PC-3 (cell line): ENCODE measurements at regions not wholly inside any gene's neighbourhood (a gene's known extent, or its start where the extent isn't known, plus 50 kb on each side); places are given as distances from the start of the nearest gene placed in this dataset.
"Not testable (repeated sequence)": the region's sequence is repeated elsewhere in the genome, so short reads cannot be mapped to it uniquely, and the experiment has no call there.

Source experiments
- ATAC-seq: fragments of 200-7000 bp; cut with Tn5 transposase; 2 replicates; pipeline ENCODE4 v1.9.1; 2020; ENCODE audit warnings: mild to moderate bottlenecking, moderate library complexity
- BruUV-seq: library from RNA; stranded (reverse); fragments of 400-500 nt; replicated peaks from 2 replicates; lab custom pipeline; 2021; lab: Mats Ljungman, UMichigan
- CTCF ChIA-PET: fragments of 300-600 bp; sonication (Branson Sonifier 250); formaldehyde crosslinking; loops from one replicate; lab custom pipeline; 2022; ENCODE audit warnings: antibody characterized with exemption; lab: Charles Lee
- POLR2A ChIA-PET: fragments of 300-600 bp; sonication (Branson Sonifier 250); formaldehyde crosslinking; loops from one replicate; lab custom pipeline; 2022; ENCODE audit warnings: antibody characterized with exemption; ENCODE audit not compliant: unreplicated experiment; lab: Charles Lee
- DNase-seq: peaks from one replicate; pipeline ENCODE4 v3.0.0-alpha.2; 2015
- H2AFZ ChIP-seq: fragments of 300-600 bp; sonication (generic); 2 replicates; pipeline ENCODE4 v1.6.0; 2016; ENCODE audit warnings: antibody characterized with exemption, low read length
- H3F3A ChIP-seq: fragments of 300-600 bp; sonication (generic); one replicate; pipeline ENCODE4 v1.6.0; 2017; ENCODE audit warnings: antibody characterized with exemption, low read length, control low read depth, mild to moderate bottlenecking; ENCODE audit not compliant: unreplicated experiment
- H3K27ac ChIP-seq: fragments of 300-600 bp; sonication (generic); 2 replicates; pipeline ENCODE4 v1.5.1; 2016; ENCODE audit warnings: mild to moderate bottlenecking, low read length
- H3K27me3 ChIP-seq: fragments of 300-600 bp; sonication (generic); 2 replicates; pipeline ENCODE4 v1.6.1; 2016; ENCODE audit warnings: low read length, mixed read lengths
- H3K36me3 ChIP-seq: fragments of 300-600 bp; sonication (generic); 2 replicates; pipeline ENCODE4 v1.6.1; 2016; ENCODE audit warnings: low read depth, mixed run types, low read length, mixed read lengths
- H3K4me1 ChIP-seq: fragments of 300-600 bp; sonication (generic); 2 replicates; pipeline ENCODE4 v1.5.1; 2016; ENCODE audit warnings: low read length; ENCODE audit not compliant: insufficient read depth
- H3K4me2 ChIP-seq: fragments of 300-600 bp; sonication (generic); 2 replicates; pipeline ENCODE4 v1.6.0; 2016; ENCODE audit warnings: low read length
- H3K4me3 ChIP-seq: fragments of 300-600 bp; sonication (generic); 2 replicates; pipeline ENCODE4 v1.5.1; 2016; ENCODE audit warnings: mild to moderate bottlenecking, low read length, mixed read lengths
- H3K79me2 ChIP-seq: fragments of 300-600 bp; sonication (generic); 2 replicates; pipeline ENCODE4 v1.6.1; 2017; ENCODE audit warnings: low read length, mixed read lengths
- H3K9ac ChIP-seq: fragments of 300-600 bp; sonication (generic); 2 replicates; pipeline ENCODE4 v1.6.0; 2016; ENCODE audit warnings: mild to moderate bottlenecking, low read length
- H3K9me2 ChIP-seq: fragments of 300-600 bp; sonication (generic); replicated peaks from 2 replicates; pipeline ENCODE4 v1.6.1; 2016; ENCODE audit warnings: mixed run types, low read length, mixed read lengths
- H3K9me3 ChIP-seq: fragments of 300-600 bp; sonication (generic); 2 replicates; pipeline ENCODE4 v1.6.1; 2016; ENCODE audit warnings: low read length, mixed read lengths
- H4K20me1 ChIP-seq: fragments of 300-600 bp; sonication (generic); 2 replicates; pipeline ENCODE4 v1.6.1; 2016; ENCODE audit warnings: low read length, mixed read lengths
- EZH2 ChIP-seq: fragments of 300-600 bp; sonication (generic); IDR thresholded peaks from one replicate; pipeline ENCODE4 v1.6.1; 2017; ENCODE audit warnings: antibody characterized with exemption, mild to moderate bottlenecking, low read length; ENCODE audit not compliant: unreplicated experiment
- EZH2phosphoT487 ChIP-seq: fragments of 300-600 bp; sonication (generic); IDR thresholded peaks from 2 replicates; pipeline ENCODE4 v1.6.1; 2018; ENCODE audit warnings: mild to moderate bottlenecking, antibody characterized with exemption, low read length, borderline replicate concordance
- intact Hi-C: fragments of 100-400 bp; cut with micrococcal nuclease; formaldehyde crosslinking; loops from 2 replicates; pipeline ENCODE4 v1.9.0; 2023
- TF ChIP-seq, protein P1 (sequence below): fragments of 300-600 bp; sonication (generic); conservative IDR thresholded peaks from 2 replicates; pipeline ENCODE4 v1.5.1; 2017; ENCODE audit warnings: antibody characterized with exemption, low read depth, mild to moderate bottlenecking, low read length

DNA sequence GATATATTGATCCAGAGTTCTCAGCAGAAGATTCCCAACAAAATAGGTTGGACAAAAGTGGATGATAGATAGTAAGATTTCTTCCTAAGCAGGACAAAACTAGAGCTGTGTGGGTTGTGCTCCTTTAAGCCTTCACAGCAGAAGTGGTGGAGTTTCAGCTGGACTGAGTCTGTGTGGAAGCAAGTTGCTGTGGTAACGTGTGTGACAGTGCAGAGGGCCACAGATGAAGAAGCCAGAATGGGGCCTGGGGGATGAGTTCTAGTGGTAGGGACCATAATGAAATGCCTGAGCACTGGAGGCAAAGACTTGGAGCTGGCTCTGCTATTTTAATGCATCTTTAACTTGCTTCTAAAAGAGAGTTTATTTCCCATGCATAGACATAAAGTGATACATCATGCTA lies 238.7 kb upstream of the POGK start:
- ATAC-seq (no peak), DNase-seq (no peak)
- Histone ChIP-seq H4K20me1 (no peaks in the 10 kb centered on the region), H3K9ac (no peak overlapping the region), H3K27ac (no peak overlapping the region), H3K79me2 (no peaks in the 10 kb centered on the region), H3K4me2 (no peak overlapping the region), H3K4me1 (peaks cover 22% of the 10 kb centered on the region), H3K9me3 (no peaks in the 10 kb centered on the region), H3K4me3 (no peak overlapping the region), H3F3A (no peaks in the 10 kb centered on the region), H3K27me3 (no peaks in the 10 kb centered on the region), H3K36me3 (no peaks in the 10 kb centered on the region), H3K9me2 (no peaks in the 10 kb centered on the region), H2AFZ (no peak overlapping the region)
- intact Hi-C loops = no loop called here
- no peak for TF ChIP-seq EZH2
- ChIA-PET CTCF (no interaction called here), POLR2A (no interaction called here)
- no TSS peak for BruUV-seq

DNA sequence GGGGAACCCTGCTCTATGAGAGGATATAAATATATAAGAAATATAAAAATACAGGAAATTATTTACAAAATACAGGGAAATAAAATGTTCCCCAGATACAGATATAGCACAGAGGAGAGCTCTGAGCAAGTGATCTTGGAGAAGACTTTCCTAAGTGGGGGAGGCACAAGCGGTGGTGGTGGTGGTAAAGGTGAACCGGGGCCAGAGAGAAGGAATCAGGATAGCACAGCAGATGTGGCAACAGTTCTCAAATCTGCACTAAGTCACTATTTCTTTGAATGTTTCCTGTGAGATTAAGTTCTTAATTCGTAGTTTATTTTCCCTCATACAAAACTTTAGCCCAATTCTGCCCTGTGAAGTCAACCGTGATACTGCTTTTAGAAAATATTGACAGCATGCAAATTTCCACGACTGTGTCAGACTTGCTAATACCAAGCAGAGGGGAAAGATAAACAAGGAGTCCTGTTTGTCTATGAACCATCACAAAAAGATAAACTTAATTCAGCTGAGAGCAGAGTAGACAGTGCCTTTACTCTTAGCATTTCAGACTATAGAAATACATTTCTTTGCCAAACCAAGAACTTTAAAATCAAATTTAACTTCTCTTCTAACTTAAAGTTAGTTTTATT lies 237.5 kb upstream of the POGK start:
- no peak overlapping the region for H3K4me3 ChIP-seq
- H3K4me2 ChIP-seq = peak overlapping the region; percentile 20
- DNase-seq (no peak), ATAC-seq (no peak)
- H2AFZ ChIP-seq = 0 out of 2 replicates have a peak overlapping the region, but pooled peaks have one; percentile 43
- H3K36me3 ChIP-seq = no peaks in the 10 kb centered on the region
- TF ChIP-seq, protein P1, sequence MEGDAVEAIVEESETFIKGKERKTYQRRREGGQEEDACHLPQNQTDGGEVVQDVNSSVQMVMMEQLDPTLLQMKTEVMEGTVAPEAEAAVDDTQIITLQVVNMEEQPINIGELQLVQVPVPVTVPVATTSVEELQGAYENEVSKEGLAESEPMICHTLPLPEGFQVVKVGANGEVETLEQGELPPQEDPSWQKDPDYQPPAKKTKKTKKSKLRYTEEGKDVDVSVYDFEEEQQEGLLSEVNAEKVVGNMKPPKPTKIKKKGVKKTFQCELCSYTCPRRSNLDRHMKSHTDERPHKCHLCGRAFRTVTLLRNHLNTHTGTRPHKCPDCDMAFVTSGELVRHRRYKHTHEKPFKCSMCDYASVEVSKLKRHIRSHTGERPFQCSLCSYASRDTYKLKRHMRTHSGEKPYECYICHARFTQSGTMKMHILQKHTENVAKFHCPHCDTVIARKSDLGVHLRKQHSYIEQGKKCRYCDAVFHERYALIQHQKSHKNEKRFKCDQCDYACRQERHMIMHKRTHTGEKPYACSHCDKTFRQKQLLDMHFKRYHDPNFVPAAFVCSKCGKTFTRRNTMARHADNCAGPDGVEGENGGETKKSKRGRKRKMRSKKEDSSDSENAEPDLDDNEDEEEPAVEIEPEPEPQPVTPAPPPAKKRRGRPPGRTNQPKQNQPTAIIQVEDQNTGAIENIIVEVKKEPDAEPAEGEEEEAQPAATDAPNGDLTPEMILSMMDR = no peak
- H3K9ac ChIP-seq = no peak overlapping the region
- no peaks in the 10 kb centered on the region for H4K20me1 ChIP-seq
- peaks cover 22% of the 10 kb centered on the region for H3K4me1 ChIP-seq
- H3K27ac ChIP-seq = no peak overlapping the region
- H3K9me3 ChIP-seq = no peaks in the 10 kb centered on the region
- no TSS peak for BruUV-seq
- H3F3A ChIP-seq = no peaks in the 10 kb centered on the region
- intact Hi-C loops = no loop called here
- H3K27me3 ChIP-seq = no peaks in the 10 kb centered on the region
- ChIA-PET POLR2A (no interaction called here), CTCF (no interaction called here)
- no peaks in the 10 kb centered on the region for H3K9me2 ChIP-seq
- H3K79me2 ChIP-seq = no peaks in the 10 kb centered on the region

DNA sequence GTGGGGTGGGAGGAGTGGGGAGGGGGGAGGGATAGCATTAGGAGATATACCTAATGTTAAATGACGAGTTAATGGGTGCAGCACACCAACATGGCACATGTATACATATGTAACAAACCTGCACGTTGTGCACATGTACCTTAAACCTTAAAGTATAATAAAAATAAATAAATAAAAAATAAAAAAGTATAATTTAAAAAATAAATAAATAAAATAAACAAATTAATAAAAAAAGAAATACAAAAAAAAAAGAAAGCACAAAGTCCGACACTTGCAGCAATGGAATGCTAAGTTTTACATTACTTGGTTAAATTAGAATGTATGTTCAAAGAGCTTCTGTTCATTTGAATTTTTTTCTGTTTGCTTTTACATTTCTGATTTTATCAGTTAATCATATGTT lies 236.5 kb upstream of the POGK start:
- intact Hi-C loops, H3K9ac ChIP-seq, H4K20me1 ChIP-seq, H3K9me2 ChIP-seq, H3F3A ChIP-seq, H2AFZ ChIP-seq, H3K79me2 ChIP-seq, H3K36me3 ChIP-seq, ATAC-seq, BruUV-seq, DNase-seq, POLR2A ChIA-PET, H3K4me3 ChIP-seq, H3K27ac ChIP-seq, H3K27me3 ChIP-seq, CTCF ChIA-PET, H3K9me3 ChIP-seq: not testable (repeated sequence)
- H3K4me1 ChIP-seq = peaks cover 22% of the 10 kb centered on the region
- H3K4me2 ChIP-seq = peak overlapping the region; percentile 55; the same call in 1 of the 2 replicates

DNA sequence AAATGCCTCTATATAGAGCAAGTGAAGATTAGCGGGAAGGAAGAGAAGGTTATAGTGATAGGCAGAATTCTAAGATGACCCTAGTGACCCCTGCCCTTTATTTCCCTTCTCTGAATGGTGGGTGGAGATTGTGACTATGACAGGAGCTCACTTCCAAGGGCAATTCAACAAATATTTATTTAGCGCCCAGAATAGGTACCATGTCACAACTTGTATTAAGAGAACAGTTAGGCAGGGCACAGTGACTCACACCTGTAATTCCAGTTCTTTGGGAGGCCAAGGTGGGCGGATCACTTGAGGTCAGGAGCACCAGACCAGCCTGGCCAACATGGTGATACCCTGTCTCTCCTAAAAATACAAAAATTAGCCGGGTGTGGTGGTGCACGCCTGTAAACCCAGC lies 236.0 kb upstream of the POGK start:
- Histone ChIP-seq H3K36me3 (no peaks in the 10 kb centered on the region), H3F3A (no peaks in the 10 kb centered on the region), H2AFZ (no peak overlapping the region), H3K27ac (no peak overlapping the region), H3K9ac (no peak overlapping the region), H3K79me2 (no peaks in the 10 kb centered on the region), H3K9me3 (no peaks in the 10 kb centered on the region), H3K4me2 (peak overlapping the region; percentile 55), H3K4me1 (peaks cover 22% of the 10 kb centered on the region), H3K4me3 (no peak overlapping the region), H4K20me1 (no peaks in the 10 kb centered on the region), H3K9me2 (no peaks in the 10 kb centered on the region), H3K27me3 (no peaks in the 10 kb centered on the region)
- intact Hi-C loops = no loop called here
- BruUV-seq = no TSS peak
- ATAC-seq = peak; percentile 35
- TF ChIP-seq EZH2 = no peak
- no peak for TF ChIP-seq EZH2phosphoT487
- TF ChIP-seq, protein P1 = no peak
- DNase-seq = peak; percentile 86
- ChIA-PET CTCF (no interaction called here), POLR2A (no interaction called here)
